ENCODE measurements at regions not wholly inside any gene's neighbourhood (a gene's known extent, or its start where the extent isn't known, plus 50 kb on each side); places are given as distances from the start of the nearest gene placed in this dataset.

- no peak for DNase-seq (ENCODE audit: low spot score)
- no peak overlapping the region for H3K4me2 ChIP-seq
- Mint-ChIP-seq H3K36me3 (ENCODE audit: low read depth) (no peaks in the 10 kb centered on the region), H3K4me1 (peaks cover 7% of the 10 kb centered on the region), H3K4me3 (no peak overlapping the region), H3K9me3 (no peaks in the 10 kb centered on the region; the same call in 2 of the 3 replicates), H3K27ac (no peak overlapping the region), H3K27me3 (ENCODE audit: insufficient read depth, low read depth, poor library complexity) (no peaks in the 10 kb centered on the region)
- H3F3A ChIP-seq (replicated peaks; ENCODE audit: low read depth), result no peaks in the 10 kb centered on the region
- H3K36me3 ChIP-seq (ENCODE audit: insufficient read depth), result no peaks in the 10 kb centered on the region
- no peaks in the 10 kb centered on the region for H4K20me1 ChIP-seq (replicated peaks; ENCODE audit: insufficient read depth)
- no peaks in the 10 kb centered on the region for H3K79me2 ChIP-seq (replicated peaks; ENCODE audit: insufficient read depth)
- peaks cover 7% of the 10 kb centered on the region; the same call in 1 of the 2 replicates for H3K4me1 ChIP-seq (ENCODE audit: insufficient read depth)
- TF ChIP-seq ETS1 (IDR thresholded peaks at IDR 0.05) (no peak), POLR2AphosphoS5 (IDR thresholded peaks at IDR 0.05; ENCODE audit: low read depth) (no peak)
- no peak overlapping the region for H2AFZ ChIP-seq
- no peaks in the 10 kb centered on the region for H3K27me3 ChIP-seq (ENCODE audit: insufficient read depth)
- no peaks in the 10 kb centered on the region for H3K9me2 ChIP-seq (ENCODE audit: insufficient read depth)
- no peak for ATAC-seq
- H3K27ac ChIP-seq (ENCODE audit: low read depth), result no peak overlapping the region
- H3K4me3 ChIP-seq, result no peak overlapping the region
Observed at GRCh38 chr3:94612631-94613030, 549.8 kb downstream of the NSUN3 start.

GRCh38 chr3:94614192-94614591, 551.3 kb downstream of the NSUN3 start:
- ATAC-seq (peak; percentile 54), DNase-seq (ENCODE audit: low spot score) (peak; percentile 43)
- Mint-ChIP-seq H3K36me3 (ENCODE audit: low read depth) (no peaks in the 10 kb centered on the region), H3K9me3 (no peaks in the 10 kb centered on the region; the same call in 2 of the 3 replicates), H3K27me3 (ENCODE audit: insufficient read depth, low read depth, poor library complexity) (no peaks in the 10 kb centered on the region), H3K4me3 (no peak overlapping the region), H3K4me1 (peaks cover 7% of the 10 kb centered on the region), H3K27ac (0 out of 2 replicates have a peak overlapping the region, but pooled peaks have one; percentile 2)
- Histone ChIP-seq H3K36me3 (ENCODE audit: insufficient read depth) (no peaks in the 10 kb centered on the region), H3K4me1 (ENCODE audit: insufficient read depth) (peaks cover 7% of the 10 kb centered on the region; the same call in 1 of the 2 replicates), H3K27me3 (ENCODE audit: insufficient read depth) (no peaks in the 10 kb centered on the region), H3K9me2 (ENCODE audit: insufficient read depth) (no peaks in the 10 kb centered on the region), H2AFZ (peak overlapping the region; percentile 90; the same call in 1 of the 2 replicates), H3F3A (replicated peaks; ENCODE audit: low read depth) (no peaks in the 10 kb centered on the region), H3K79me2 (replicated peaks; ENCODE audit: insufficient read depth) (no peaks in the 10 kb centered on the region), H3K4me3 (no peak overlapping the region), H3K4me2 (0 out of 2 replicates have a peak overlapping the region, but pooled peaks have one; percentile 11), H4K20me1 (replicated peaks; ENCODE audit: insufficient read depth) (no peaks in the 10 kb centered on the region), H3K27ac (ENCODE audit: low read depth) (no peak overlapping the region)
- TF ChIP-seq POLR2AphosphoS5 (IDR thresholded peaks at IDR 0.05; ENCODE audit: low read depth), result no peak
- TF ChIP-seq REST (IDR thresholded peaks at IDR 0.05; ENCODE audit: unreplicated experiment), result no peak
- TF ChIP-seq JUNB (IDR thresholded peaks at IDR 0.05; ENCODE audit: unreplicated experiment), result no peak
- TF ChIP-seq CTCF (conservative IDR thresholded peaks at IDR 0.05; ENCODE audit: low read depth in 2 of 2), result no peak
- no peak for TF ChIP-seq ETS1 (IDR thresholded peaks at IDR 0.05)
- no peak for TF ChIP-seq STAT1 (IDR thresholded peaks at IDR 0.05; ENCODE audit: unreplicated experiment)
- TF ChIP-seq NANOG (IDR thresholded peaks at IDR 0.05; ENCODE audit: borderline replicate concordance), result no peak

Data from GM23338 (cell line).